PC-3 (cell line): ENCODE measurements at regions not wholly inside any gene's neighbourhood (a gene's known extent, or its start where the extent isn't known, plus 50 kb on each side); places are given as distances from the start of the nearest gene placed in this dataset.

Experiments
- ATAC-seq: fragments of 200-7000 bp; cut with Tn5 transposase; 2 replicates; pipeline ENCODE4 v1.9.1; 2020; ENCODE audit warnings: mild to moderate bottlenecking, moderate library complexity
- BruUV-seq: library from RNA; stranded (reverse); fragments of 400-500 nt; replicated peaks from 2 replicates; lab custom pipeline; 2021; lab: Mats Ljungman, UMichigan
- CTCF ChIA-PET: fragments of 300-600 bp; sonication (Branson Sonifier 250); formaldehyde crosslinking; loops from one replicate; lab custom pipeline; 2022; ENCODE audit warnings: antibody characterized with exemption; lab: Charles Lee
- POLR2A ChIA-PET: fragments of 300-600 bp; sonication (Branson Sonifier 250); formaldehyde crosslinking; loops from one replicate; lab custom pipeline; 2022; ENCODE audit warnings: antibody characterized with exemption; ENCODE audit not compliant: unreplicated experiment; lab: Charles Lee
- DNase-seq: peaks from one replicate; pipeline ENCODE4 v3.0.0-alpha.2; 2015
- H2AFZ ChIP-seq: fragments of 300-600 bp; sonication (generic); 2 replicates; pipeline ENCODE4 v1.6.0; 2016; ENCODE audit warnings: antibody characterized with exemption, low read length
- H3F3A ChIP-seq: fragments of 300-600 bp; sonication (generic); one replicate; pipeline ENCODE4 v1.6.0; 2017; ENCODE audit warnings: antibody characterized with exemption, low read length, control low read depth, mild to moderate bottlenecking; ENCODE audit not compliant: unreplicated experiment
- H3K27ac ChIP-seq: fragments of 300-600 bp; sonication (generic); 2 replicates; pipeline ENCODE4 v1.5.1; 2016; ENCODE audit warnings: mild to moderate bottlenecking, low read length
- H3K27me3 ChIP-seq: fragments of 300-600 bp; sonication (generic); 2 replicates; pipeline ENCODE4 v1.6.1; 2016; ENCODE audit warnings: low read length, mixed read lengths
- H3K36me3 ChIP-seq: fragments of 300-600 bp; sonication (generic); 2 replicates; pipeline ENCODE4 v1.6.1; 2016; ENCODE audit warnings: low read depth, mixed run types, low read length, mixed read lengths
- H3K4me1 ChIP-seq: fragments of 300-600 bp; sonication (generic); 2 replicates; pipeline ENCODE4 v1.5.1; 2016; ENCODE audit warnings: low read length; ENCODE audit not compliant: insufficient read depth
- H3K4me2 ChIP-seq: fragments of 300-600 bp; sonication (generic); 2 replicates; pipeline ENCODE4 v1.6.0; 2016; ENCODE audit warnings: low read length
- H3K4me3 ChIP-seq: fragments of 300-600 bp; sonication (generic); 2 replicates; pipeline ENCODE4 v1.5.1; 2016; ENCODE audit warnings: mild to moderate bottlenecking, low read length, mixed read lengths
- H3K79me2 ChIP-seq: fragments of 300-600 bp; sonication (generic); 2 replicates; pipeline ENCODE4 v1.6.1; 2017; ENCODE audit warnings: low read length, mixed read lengths
- H3K9ac ChIP-seq: fragments of 300-600 bp; sonication (generic); 2 replicates; pipeline ENCODE4 v1.6.0; 2016; ENCODE audit warnings: mild to moderate bottlenecking, low read length
- H3K9me2 ChIP-seq: fragments of 300-600 bp; sonication (generic); replicated peaks from 2 replicates; pipeline ENCODE4 v1.6.1; 2016; ENCODE audit warnings: mixed run types, low read length, mixed read lengths
- H3K9me3 ChIP-seq: fragments of 300-600 bp; sonication (generic); 2 replicates; pipeline ENCODE4 v1.6.1; 2016; ENCODE audit warnings: low read length, mixed read lengths
- H4K20me1 ChIP-seq: fragments of 300-600 bp; sonication (generic); 2 replicates; pipeline ENCODE4 v1.6.1; 2016; ENCODE audit warnings: low read length, mixed read lengths
- EZH2 ChIP-seq: fragments of 300-600 bp; sonication (generic); IDR thresholded peaks from one replicate; pipeline ENCODE4 v1.6.1; 2017; ENCODE audit warnings: antibody characterized with exemption, mild to moderate bottlenecking, low read length; ENCODE audit not compliant: unreplicated experiment
- EZH2phosphoT487 ChIP-seq: fragments of 300-600 bp; sonication (generic); IDR thresholded peaks from 2 replicates; pipeline ENCODE4 v1.6.1; 2018; ENCODE audit warnings: mild to moderate bottlenecking, antibody characterized with exemption, low read length, borderline replicate concordance
- intact Hi-C: fragments of 100-400 bp; cut with micrococcal nuclease; formaldehyde crosslinking; loops from 2 replicates; pipeline ENCODE4 v1.9.0; 2023
- TF ChIP-seq, protein P1 (sequence below): fragments of 300-600 bp; sonication (generic); conservative IDR thresholded peaks from 2 replicates; pipeline ENCODE4 v1.5.1; 2017; ENCODE audit warnings: antibody characterized with exemption, low read depth, mild to moderate bottlenecking, low read length

- Histone ChIP-seq H3F3A (no peaks in the 10 kb centered on the region), H3K36me3 (no peaks in the 10 kb centered on the region), H3K9ac (no peak overlapping the region), H3K4me2 (no peak overlapping the region), H4K20me1 (no peaks in the 10 kb centered on the region), H3K4me1 (no peaks in the 10 kb centered on the region), H3K79me2 (no peaks in the 10 kb centered on the region), H3K27me3 (peaks cover 13% of the 10 kb centered on the region; the same call in 1 of the 2 replicates), H3K9me2 (no peaks in the 10 kb centered on the region), H3K4me3 (no peak overlapping the region), H3K27ac (no peak overlapping the region), H3K9me3 (no peaks in the 10 kb centered on the region), H2AFZ (no peak overlapping the region)
- ChIA-PET CTCF (no interaction called here), POLR2A (no interaction called here)
- DNase-seq (no peak), ATAC-seq (no peak)
- TF ChIP-seq, protein P1, sequence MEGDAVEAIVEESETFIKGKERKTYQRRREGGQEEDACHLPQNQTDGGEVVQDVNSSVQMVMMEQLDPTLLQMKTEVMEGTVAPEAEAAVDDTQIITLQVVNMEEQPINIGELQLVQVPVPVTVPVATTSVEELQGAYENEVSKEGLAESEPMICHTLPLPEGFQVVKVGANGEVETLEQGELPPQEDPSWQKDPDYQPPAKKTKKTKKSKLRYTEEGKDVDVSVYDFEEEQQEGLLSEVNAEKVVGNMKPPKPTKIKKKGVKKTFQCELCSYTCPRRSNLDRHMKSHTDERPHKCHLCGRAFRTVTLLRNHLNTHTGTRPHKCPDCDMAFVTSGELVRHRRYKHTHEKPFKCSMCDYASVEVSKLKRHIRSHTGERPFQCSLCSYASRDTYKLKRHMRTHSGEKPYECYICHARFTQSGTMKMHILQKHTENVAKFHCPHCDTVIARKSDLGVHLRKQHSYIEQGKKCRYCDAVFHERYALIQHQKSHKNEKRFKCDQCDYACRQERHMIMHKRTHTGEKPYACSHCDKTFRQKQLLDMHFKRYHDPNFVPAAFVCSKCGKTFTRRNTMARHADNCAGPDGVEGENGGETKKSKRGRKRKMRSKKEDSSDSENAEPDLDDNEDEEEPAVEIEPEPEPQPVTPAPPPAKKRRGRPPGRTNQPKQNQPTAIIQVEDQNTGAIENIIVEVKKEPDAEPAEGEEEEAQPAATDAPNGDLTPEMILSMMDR = no peak
- no peak for TF ChIP-seq EZH2
- intact Hi-C loops = no loop called here
- BruUV-seq = no TSS peak
Observed at GRCh38 chr11:109221190-109221589, 200.8 kb upstream of the C11orf87 start.

DNA sequence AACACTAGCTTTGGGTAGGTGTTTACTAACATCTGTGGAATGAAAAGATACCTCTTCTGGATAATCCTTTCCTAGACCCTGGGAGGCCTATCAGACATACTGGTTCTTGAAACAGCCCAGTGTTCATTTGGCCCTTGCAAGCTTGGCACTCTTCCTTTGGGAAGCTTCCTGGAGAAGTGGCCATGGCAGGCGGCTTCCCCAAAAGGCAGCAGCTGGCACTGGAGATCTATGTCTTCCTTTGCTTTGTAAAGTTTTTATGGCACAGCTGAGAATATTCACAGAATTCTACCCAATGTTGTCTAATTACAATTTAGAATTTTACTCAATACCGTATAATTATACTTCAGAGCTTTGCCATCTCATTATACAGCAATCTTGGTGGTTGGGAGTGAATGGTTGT is 199.2 kb upstream of the C11orf87 start:
- Histone ChIP-seq H3F3A (no peaks in the 10 kb centered on the region), H4K20me1 (no peaks in the 10 kb centered on the region), H3K36me3 (no peaks in the 10 kb centered on the region), H2AFZ (no peak overlapping the region), H3K9ac (no peak overlapping the region), H3K27me3 (peaks cover 13% of the 10 kb centered on the region; the same call in 1 of the 2 replicates), H3K79me2 (no peaks in the 10 kb centered on the region), H3K9me2 (no peaks in the 10 kb centered on the region), H3K4me1 (no peaks in the 10 kb centered on the region), H3K27ac (no peak overlapping the region), H3K4me3 (no peak overlapping the region), H3K4me2 (no peak overlapping the region), H3K9me3 (no peaks in the 10 kb centered on the region)
- ChIA-PET POLR2A (no interaction called here), CTCF (no interaction called here)
- no TSS peak for BruUV-seq
- DNase-seq = no peak
- no peak for TF ChIP-seq EZH2phosphoT487
- TF ChIP-seq EZH2 = no peak
- TF ChIP-seq, protein P1 = no peak
- intact Hi-C loops = no loop called here
- ATAC-seq = no peak

- TF ChIP-seq EZH2phosphoT487 (no peak), EZH2 (no peak)
- TF ChIP-seq, protein P1 = no peak
- BruUV-seq = no TSS peak
- H3F3A ChIP-seq = no peaks in the 10 kb centered on the region
- no peak for DNase-seq
- no peaks in the 10 kb centered on the region for H3K9me2 ChIP-seq
- no peak overlapping the region for H3K4me3 ChIP-seq
- no peaks in the 10 kb centered on the region for H3K9me3 ChIP-seq
- H3K27me3 ChIP-seq = peaks cover 13% of the 10 kb centered on the region; the same call in 1 of the 2 replicates
- ChIA-PET CTCF (no interaction called here), POLR2A (no interaction called here)
- H3K4me2 ChIP-seq = no peak overlapping the region
- H3K79me2 ChIP-seq = no peaks in the 10 kb centered on the region
- no peak overlapping the region for H2AFZ ChIP-seq
- H3K27ac ChIP-seq = no peak overlapping the region
- H3K36me3 ChIP-seq = no peaks in the 10 kb centered on the region
- ATAC-seq = no peak
- no peaks in the 10 kb centered on the region for H3K4me1 ChIP-seq
- intact Hi-C loops = no loop called here
- no peaks in the 10 kb centered on the region for H4K20me1 ChIP-seq
- H3K9ac ChIP-seq = no peak overlapping the region
Observed at GRCh38 chr11:109223451-109223850, 198.5 kb upstream of the C11orf87 start.
